MG63 (cell line): ENCODE measurements at regions not wholly inside any gene's neighbourhood (a gene's known extent, or its start where the extent isn't known, plus 50 kb on each side); places are given as distances from the start of the nearest gene placed in this dataset.

Experiments
- DNase-seq: peaks from one replicate; pipeline ENCODE4 v3.0.0-alpha.2; 2020
- H3K27me3 ChIP-seq: fragments of 250-450 bp; sonication (Bioruptor Pico); 2 replicates; pipeline ENCODE4 v1.5.1; 2020; ENCODE audit warnings: mild to moderate bottlenecking, moderate library complexity
- H3K36me3 ChIP-seq: fragments of 250-450 bp; sonication (Bioruptor Pico); 2 replicates; pipeline ENCODE4 v1.5.1; 2020; ENCODE audit warnings: mild to moderate bottlenecking, moderate library complexity
- H3K4me3 ChIP-seq: fragments of 250-450 bp; sonication (Bioruptor Pico); 2 replicates; pipeline ENCODE4 v1.5.1; 2020; ENCODE audit warnings: mild to moderate bottlenecking, moderate library complexity
- H3K9me3 ChIP-seq: fragments of 250-450 bp; sonication (Bioruptor Pico); 2 replicates; pipeline ENCODE4 v1.5.1; 2020; ENCODE audit warnings: mild to moderate bottlenecking, moderate library complexity

GRCh38 chr6:137434640-137435039, 59.6 kb downstream of the OLIG3 start:
- no peak for DNase-seq
- Histone ChIP-seq H3K4me3 (no peak overlapping the region), H3K36me3 (no peaks in the 10 kb centered on the region), H3K27me3 (no peaks in the 10 kb centered on the region), H3K9me3 (no peaks in the 10 kb centered on the region; the same call in 1 of the 2 replicates)

GRCh38 chr6:137432054-137432611, 62.1 kb downstream of the OLIG3 start:
- no peak for DNase-seq
- Histone ChIP-seq H3K27me3 (no peaks in the 10 kb centered on the region), H3K36me3 (no peaks in the 10 kb centered on the region), H3K4me3 (no peak overlapping the region), H3K9me3 (no peaks in the 10 kb centered on the region; the same call in 1 of the 2 replicates)

GRCh38 chr6:137430954-137431353, 63.2 kb downstream of the OLIG3 start:
- Histone ChIP-seq H3K27me3 (no peaks in the 10 kb centered on the region), H3K36me3 (no peaks in the 10 kb centered on the region), H3K9me3 (no peaks in the 10 kb centered on the region; the same call in 1 of the 2 replicates), H3K4me3 (no peak overlapping the region)
- DNase-seq = no peak

- Histone ChIP-seq H3K4me3 (no peak overlapping the region), H3K36me3 (no peaks in the 10 kb centered on the region), H3K27me3 (no peaks in the 10 kb centered on the region), H3K9me3 (no peaks in the 10 kb centered on the region; the same call in 1 of the 2 replicates)
- no peak for DNase-seq
Observed at GRCh38 chr6:137427656-137428290, 66.4 kb downstream of the OLIG3 start.

- no peaks in the 10 kb centered on the region; the same call in 1 of the 2 replicates for H3K9me3 ChIP-seq
- H3K4me3 ChIP-seq = no peak overlapping the region
- no peaks in the 10 kb centered on the region for H3K27me3 ChIP-seq
- no peaks in the 10 kb centered on the region for H3K36me3 ChIP-seq
- DNase-seq = no peak
Observed at GRCh38 chr6:137426007-137426689, 68.0 kb downstream of the OLIG3 start.

- H3K9me3 ChIP-seq = no peaks in the 10 kb centered on the region
- no peak overlapping the region for H3K4me3 ChIP-seq
- no peaks in the 10 kb centered on the region for H3K27me3 ChIP-seq
- H3K36me3 ChIP-seq = no peaks in the 10 kb centered on the region
- DNase-seq = no peak
Observed at GRCh38 chr6:137424251-137424650, 69.9 kb downstream of the OLIG3 start.

GRCh38 chr6:137423451-137424168, 70.6 kb downstream of the OLIG3 start:
- Histone ChIP-seq H3K27me3 (no peaks in the 10 kb centered on the region), H3K9me3 (no peaks in the 10 kb centered on the region), H3K4me3 (no peak overlapping the region), H3K36me3 (no peaks in the 10 kb centered on the region)
- no peak for DNase-seq

GRCh38 chr6:137417396-137417795, 76.8 kb downstream of the OLIG3 start:
- H3K27me3 ChIP-seq = no peaks in the 10 kb centered on the region
- no peaks in the 10 kb centered on the region for H3K9me3 ChIP-seq
- no peaks in the 10 kb centered on the region for H3K36me3 ChIP-seq
- H3K4me3 ChIP-seq = no peak overlapping the region
- no peak for DNase-seq

GRCh38 chr6:137416376-137417109, 77.7 kb downstream of the OLIG3 start:
- Histone ChIP-seq H3K36me3 (no peaks in the 10 kb centered on the region), H3K9me3 (no peaks in the 10 kb centered on the region), H3K27me3 (no peaks in the 10 kb centered on the region), H3K4me3 (no peak overlapping the region)
- DNase-seq = no peak

- Histone ChIP-seq H3K27me3 (no peaks in the 10 kb centered on the region), H3K4me3 (peak overlapping the region; percentile 41), H3K36me3 (no peaks in the 10 kb centered on the region), H3K9me3 (no peaks in the 10 kb centered on the region)
- DNase-seq = no peak
Observed at GRCh38 chr6:137415834-137416190, 78.4 kb downstream of the OLIG3 start.

- no peaks in the 10 kb centered on the region for H3K27me3 ChIP-seq
- DNase-seq = peak; percentile 65
- H3K36me3 ChIP-seq = no peaks in the 10 kb centered on the region
- no peaks in the 10 kb centered on the region for H3K9me3 ChIP-seq
- H3K4me3 ChIP-seq = peak overlapping the region; percentile 41
Observed at GRCh38 chr6:137415127-137415833, 78.9 kb downstream of the OLIG3 start.

GRCh38 chr6:137414599-137414998, 79.6 kb downstream of the OLIG3 start:
- H3K9me3 ChIP-seq = no peaks in the 10 kb centered on the region
- H3K36me3 ChIP-seq = no peaks in the 10 kb centered on the region
- H3K27me3 ChIP-seq = no peaks in the 10 kb centered on the region
- no peak overlapping the region for H3K4me3 ChIP-seq
- DNase-seq = no peak

- Histone ChIP-seq H3K4me3 (no peak overlapping the region), H3K36me3 (no peaks in the 10 kb centered on the region), H3K9me3 (no peaks in the 10 kb centered on the region), H3K27me3 (no peaks in the 10 kb centered on the region)
- no peak for DNase-seq
Observed at GRCh38 chr6:137413482-137413881, 80.7 kb downstream of the OLIG3 start.

GRCh38 chr6:137412562-137412961, 81.6 kb downstream of the OLIG3 start:
- H3K36me3 ChIP-seq = no peaks in the 10 kb centered on the region
- DNase-seq = peak; percentile 37
- H3K4me3 ChIP-seq = no peak overlapping the region
- H3K9me3 ChIP-seq = no peaks in the 10 kb centered on the region
- H3K27me3 ChIP-seq = no peaks in the 10 kb centered on the region

GRCh38 chr6:137409266-137409777, 84.9 kb downstream of the OLIG3 start:
- no peak overlapping the region for H3K4me3 ChIP-seq
- H3K27me3 ChIP-seq = no peaks in the 10 kb centered on the region; the same call in 1 of the 2 replicates
- no peaks in the 10 kb centered on the region for H3K36me3 ChIP-seq
- no peak for DNase-seq
- H3K9me3 ChIP-seq = no peaks in the 10 kb centered on the region

- H3K4me3 ChIP-seq = no peak overlapping the region
- no peak for DNase-seq
- H3K9me3 ChIP-seq = no peaks in the 10 kb centered on the region
- no peaks in the 10 kb centered on the region; the same call in 1 of the 2 replicates for H3K27me3 ChIP-seq
- no peaks in the 10 kb centered on the region for H3K36me3 ChIP-seq
Observed at GRCh38 chr6:137407816-137408215, 86.4 kb downstream of the OLIG3 start.
